Psoas muscle (tissue), 7 donors: ENCODE measurements at regions not wholly inside any gene's neighbourhood (a gene's known extent, or its start where the extent isn't known, plus 50 kb on each side); places are given as distances from the start of the nearest gene placed in this dataset.

ENCODE experiments used
- ATAC-seq, 4 donors: fragments of 200-7000 bp; cut with Tn5 transposase; one replicate each; pipeline ENCODE4 v1.9.1; 2020; ENCODE audit warnings: moderate library complexity in 3 of 4, mild to moderate bottlenecking in 2 of 4
- DNase-seq, 2 donors: peaks; one replicate each; pipeline ENCODE4 v3.0.0-alpha.2; 2020
- H3K27ac ChIP-seq: fragments of 200-600 bp; one replicate; pipeline ENCODE4 v1.8.0; 2022
- H3K27me3 ChIP-seq, 3 donors: fragments of 200-600 bp in 1 of 3; one replicate each; pipeline versions ENCODE4 v1.6.1 to v1.8.0; 2013 to 2022; ENCODE audit warnings: low read length in 2 of 3, mild to moderate bottlenecking in 2 of 3, moderate library complexity in 1 of 3; ENCODE audit not compliant: insufficient read depth in 3 of 3
- H3K36me3 ChIP-seq, 2 donors: fragments of 200-600 bp in 1 of 2; one replicate each; pipeline versions ENCODE4 v1.6.1 to v1.8.0; 2013 to 2022; ENCODE audit warnings: low read depth in 1 of 2, mild to moderate bottlenecking in 1 of 2, moderate library complexity in 1 of 2; ENCODE audit not compliant: insufficient read depth in 1 of 2
- H3K4me1 ChIP-seq: fragments of 200-600 bp; one replicate; pipeline ENCODE4 v1.8.0; 2022
- H3K4me3 ChIP-seq: fragments of 200-600 bp; one replicate; pipeline ENCODE4 v1.8.0; 2022; ENCODE audit warnings: mild to moderate bottlenecking
- H3K9me3 ChIP-seq: fragments of 200-600 bp; one replicate; pipeline ENCODE4 v1.8.0; 2022
- WGBS, 3 donors: extraction: QIAGEN DNeasy Blood & Tissue Kit; methylation state at CpG; one replicate each; pipeline versions ENCODE4 v1.1.6 to v1.1.7; 2013; 5-methylcytosine and 5-hydroxymethylcytosine counted together
- intact Hi-C, 2 donors: fragments of 100-400 bp; cut with DNase I; formaldehyde crosslinking; loops; one replicate each; pipeline versions ENCODE4 v1.11.0 to v1.14.2; 2022
- TF ChIP-seq, protein P1 (sequence below): fragments of 200-600 bp; IDR thresholded peaks from one replicate; pipeline ENCODE4 v1.8.0; 2022; ENCODE audit warnings: antibody characterized with exemption
- donor health status: healthy with polysubstance abuse.
- donor health status: DM: no; HTN: no; CAD: no; lungs with moderate emphysema.
- donor health status: Bipolar disorder and iron deficiency.
- donor health status: healthy.
- donor health status: DM: yes; HTN: yes; CAD: no.
- donor health status: DM: no; HTN: no; CAD: no.
- donor health status: DM: yes; HTN: yes; CAD: no.

DNA sequence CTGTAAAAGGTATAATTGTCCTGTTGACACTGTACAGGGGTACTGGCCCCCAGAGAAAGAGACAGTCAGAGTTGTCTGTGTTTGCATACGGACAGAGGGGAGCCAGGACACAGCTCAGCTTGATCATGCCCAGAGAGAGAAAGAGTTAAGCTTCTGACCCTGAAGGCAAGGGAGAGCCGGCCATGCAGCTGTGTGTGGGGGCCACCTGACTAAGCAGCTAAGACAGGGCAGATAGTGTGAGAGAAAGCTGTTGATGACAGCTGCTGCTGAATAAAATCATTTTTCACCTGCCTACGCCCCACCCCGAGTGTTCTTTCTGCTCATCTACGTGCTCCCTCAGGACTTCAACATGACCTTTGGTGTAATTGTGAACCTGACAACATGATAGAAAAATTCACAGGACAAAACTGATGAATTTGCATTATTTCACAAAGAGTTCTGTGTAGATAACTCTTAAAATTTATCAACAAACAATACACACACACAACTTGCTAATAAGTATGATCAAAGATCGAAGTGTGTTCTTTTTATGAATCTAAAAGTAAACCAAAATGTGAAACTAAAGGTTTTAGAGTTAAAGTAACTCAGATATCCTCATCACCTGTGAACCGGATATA is 1294.3 kb upstream of the ATXN8OS start:
- intact Hi-C loops = no loop called here
- 45 to 58% (median 49%) methylated on average over 7 of the region's 7 CpGs for WGBS, 3 donors
- TF ChIP-seq, protein P1, sequence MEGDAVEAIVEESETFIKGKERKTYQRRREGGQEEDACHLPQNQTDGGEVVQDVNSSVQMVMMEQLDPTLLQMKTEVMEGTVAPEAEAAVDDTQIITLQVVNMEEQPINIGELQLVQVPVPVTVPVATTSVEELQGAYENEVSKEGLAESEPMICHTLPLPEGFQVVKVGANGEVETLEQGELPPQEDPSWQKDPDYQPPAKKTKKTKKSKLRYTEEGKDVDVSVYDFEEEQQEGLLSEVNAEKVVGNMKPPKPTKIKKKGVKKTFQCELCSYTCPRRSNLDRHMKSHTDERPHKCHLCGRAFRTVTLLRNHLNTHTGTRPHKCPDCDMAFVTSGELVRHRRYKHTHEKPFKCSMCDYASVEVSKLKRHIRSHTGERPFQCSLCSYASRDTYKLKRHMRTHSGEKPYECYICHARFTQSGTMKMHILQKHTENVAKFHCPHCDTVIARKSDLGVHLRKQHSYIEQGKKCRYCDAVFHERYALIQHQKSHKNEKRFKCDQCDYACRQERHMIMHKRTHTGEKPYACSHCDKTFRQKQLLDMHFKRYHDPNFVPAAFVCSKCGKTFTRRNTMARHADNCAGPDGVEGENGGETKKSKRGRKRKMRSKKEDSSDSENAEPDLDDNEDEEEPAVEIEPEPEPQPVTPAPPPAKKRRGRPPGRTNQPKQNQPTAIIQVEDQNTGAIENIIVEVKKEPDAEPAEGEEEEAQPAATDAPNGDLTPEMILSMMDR = no peak
- Histone ChIP-seq H3K27me3 (no peaks in the 10 kb centered on the region), H3K4me1 (no peaks in the 10 kb centered on the region), H3K9me3 (no peaks in the 10 kb centered on the region), H3K4me3 (no peak overlapping the region), H3K27ac (no peak overlapping the region), H3K36me3 (no peaks in the 10 kb centered on the region)
- ATAC-seq = no peak
- DNase-seq = no peak

DNA sequence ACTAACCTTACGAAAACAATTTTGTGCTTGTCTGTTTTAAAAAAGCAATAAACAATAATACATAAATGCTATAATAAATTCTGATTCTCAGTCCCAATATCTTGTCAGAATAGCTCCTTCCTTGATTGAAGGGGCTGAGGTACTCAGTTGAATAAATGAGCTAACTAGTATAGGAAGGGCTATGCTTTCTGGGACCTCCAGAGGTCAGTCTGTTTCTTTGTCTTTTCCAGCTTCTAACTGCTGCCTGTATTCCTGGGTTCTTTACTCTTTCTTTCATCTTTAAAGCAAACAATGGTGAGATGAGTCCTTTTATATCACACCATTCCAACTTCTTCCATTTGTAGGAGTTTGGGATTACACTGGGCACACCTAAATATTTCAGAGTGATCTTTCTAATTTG is 1297.0 kb upstream of the ATXN8OS start:
- H3K27me3 ChIP-seq = no peaks in the 10 kb centered on the region
- H3K4me1 ChIP-seq = no peaks in the 10 kb centered on the region
- TF ChIP-seq, protein P1 = no peak
- intact Hi-C loops = no loop called here
- H3K36me3 ChIP-seq = no peaks in the 10 kb centered on the region
- H3K27ac ChIP-seq = no peak overlapping the region
- H3K9me3 ChIP-seq = no peaks in the 10 kb centered on the region
- ATAC-seq = no peak
- DNase-seq = no peak
- WGBS, 3 donors = 0 to 43% (median 0%) methylated on average over 1 of the region's 1 CpG
- no peak overlapping the region for H3K4me3 ChIP-seq

DNA sequence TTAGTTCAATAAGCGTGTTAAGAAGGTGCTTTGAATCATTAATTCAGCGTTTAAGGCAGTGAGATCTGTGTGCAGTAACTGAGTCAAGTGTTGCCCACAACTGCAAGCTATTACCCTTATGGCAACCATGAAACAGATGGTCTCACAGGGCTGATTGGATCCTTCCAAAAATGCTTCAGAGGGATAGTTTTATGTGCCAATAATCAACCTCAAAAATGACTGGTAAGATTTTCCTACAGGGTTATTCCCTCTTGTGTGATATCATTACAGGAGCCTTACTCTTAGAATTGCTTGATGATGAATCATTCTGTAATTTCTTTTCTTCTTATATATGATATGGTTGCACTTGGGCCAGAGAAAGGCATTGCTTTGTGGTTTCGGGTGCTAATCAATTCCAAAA is 1299.2 kb upstream of the ATXN8OS start:
- intact Hi-C loops = no loop called here
- Histone ChIP-seq H3K27ac (no peak overlapping the region), H3K27me3 (no peaks in the 10 kb centered on the region), H3K4me1 (no peaks in the 10 kb centered on the region), H3K36me3 (no peaks in the 10 kb centered on the region), H3K4me3 (no peak overlapping the region), H3K9me3 (no peaks in the 10 kb centered on the region)
- no peak for DNase-seq
- TF ChIP-seq, protein P1 = no peak
- ATAC-seq = no peak
- WGBS, 3 donors = 71 to 78% (median 76%) methylated on average over 3 of the region's 3 CpGs

DNA sequence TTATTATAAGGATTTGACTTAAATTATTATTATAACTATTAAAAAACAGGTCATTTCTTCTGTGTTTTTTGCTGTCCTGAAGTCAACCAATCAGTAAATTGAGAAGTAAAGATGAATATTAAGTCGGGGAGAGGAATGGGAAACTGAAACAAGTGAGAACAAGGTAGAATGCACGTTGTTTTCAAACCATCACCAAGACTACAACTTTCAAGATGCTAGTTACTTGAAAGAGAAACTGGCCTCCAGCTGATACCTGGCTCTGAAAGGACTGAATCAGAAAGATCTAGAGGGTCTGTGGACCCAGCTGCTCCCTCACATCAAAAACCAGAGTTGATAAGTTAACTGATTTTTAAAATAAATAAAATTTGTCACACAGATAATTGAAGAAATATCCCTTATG is 1301.5 kb upstream of the ATXN8OS start:
- 67 to 74% (median 67%) methylated on average over 2 of the region's 2 CpGs for WGBS, 3 donors
- no peaks in the 10 kb centered on the region for H3K9me3 ChIP-seq
- no peaks in the 10 kb centered on the region for H3K36me3 ChIP-seq
- DNase-seq (no peak), ATAC-seq (no peak)
- TF ChIP-seq, protein P1 = no peak
- no peaks in the 10 kb centered on the region for H3K4me1 ChIP-seq
- H3K27ac ChIP-seq = no peak overlapping the region
- intact Hi-C loops = no loop called here
- no peak overlapping the region for H3K4me3 ChIP-seq
- H3K27me3 ChIP-seq = no peaks in the 10 kb centered on the region

DNA sequence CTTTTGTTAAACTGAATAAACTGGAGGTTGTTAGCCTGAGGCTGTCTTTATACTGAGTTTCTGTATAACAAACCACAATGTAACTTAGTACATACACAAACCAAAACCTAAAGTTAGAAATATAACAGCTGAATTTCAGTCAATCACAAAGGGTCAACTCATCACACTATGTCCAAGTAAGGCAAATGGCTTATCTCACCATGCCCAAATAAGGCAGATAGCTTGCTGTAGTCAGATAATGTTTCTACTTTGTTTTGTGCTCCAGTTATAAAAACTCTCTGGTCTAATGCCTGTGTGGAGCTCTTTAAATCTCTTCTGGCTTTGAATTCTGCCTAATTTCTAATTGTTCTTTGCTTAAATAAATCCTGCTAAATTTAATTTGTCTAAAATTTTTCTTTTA is 1323.4 kb upstream of the ATXN8OS start:
- H3K27me3 ChIP-seq = no peaks in the 10 kb centered on the region
- H3K4me1 ChIP-seq = no peaks in the 10 kb centered on the region
- no peaks in the 10 kb centered on the region for H3K36me3 ChIP-seq
- intact Hi-C loops = no loop called here
- peaks cover 5% of the 10 kb centered on the region for H3K9me3 ChIP-seq
- no peak overlapping the region for H3K4me3 ChIP-seq
- ATAC-seq (no peak), DNase-seq (no peak)
- H3K27ac ChIP-seq = no peak overlapping the region
- TF ChIP-seq, protein P1 = no peak
